GM19023 (cell line): ENCODE measurements at regions not wholly inside any gene's neighbourhood (a gene's known extent, or its start where the extent isn't known, plus 50 kb on each side); places are given as distances from the start of the nearest gene placed in this dataset.
"Not testable (repeated sequence)": the region's sequence is repeated elsewhere in the genome, so short reads cannot be mapped to it uniquely, and the experiment has no call there.

Source experiments
- ATAC-seq: cut with Tn5 transposase; IDR thresholded peaks from one replicate; pipeline ENCODE4 v1.9.1; 2021; ENCODE audit warnings: mild to moderate bottlenecking, moderate library complexity; ENCODE audit not compliant: unreplicated experiment

DNA sequence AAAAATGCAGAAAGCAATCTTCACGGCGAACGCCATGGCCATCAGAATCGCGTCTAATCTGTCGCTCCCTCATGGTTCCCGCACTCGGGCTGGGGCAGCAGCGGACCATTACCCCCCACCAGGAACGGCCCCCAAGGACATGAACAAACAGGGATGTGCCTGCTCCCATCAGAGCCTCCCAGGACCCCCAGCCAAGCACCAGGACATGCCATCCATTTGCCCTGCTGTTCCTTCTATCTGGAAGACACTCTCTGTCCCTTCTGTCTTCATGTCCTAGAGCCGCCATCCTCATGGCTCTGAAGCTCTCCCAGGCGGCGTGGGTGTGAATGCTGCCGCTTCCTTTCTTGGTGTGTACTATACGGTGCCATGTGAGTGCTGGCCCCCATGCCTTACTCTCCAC is 371.8 kb downstream of the BCL11B start:
- no peak for ATAC-seq

GRCh38 chr14:98900798-98901197 is 371.2 kb downstream of the BCL11B start:
- no peak for ATAC-seq

DNA sequence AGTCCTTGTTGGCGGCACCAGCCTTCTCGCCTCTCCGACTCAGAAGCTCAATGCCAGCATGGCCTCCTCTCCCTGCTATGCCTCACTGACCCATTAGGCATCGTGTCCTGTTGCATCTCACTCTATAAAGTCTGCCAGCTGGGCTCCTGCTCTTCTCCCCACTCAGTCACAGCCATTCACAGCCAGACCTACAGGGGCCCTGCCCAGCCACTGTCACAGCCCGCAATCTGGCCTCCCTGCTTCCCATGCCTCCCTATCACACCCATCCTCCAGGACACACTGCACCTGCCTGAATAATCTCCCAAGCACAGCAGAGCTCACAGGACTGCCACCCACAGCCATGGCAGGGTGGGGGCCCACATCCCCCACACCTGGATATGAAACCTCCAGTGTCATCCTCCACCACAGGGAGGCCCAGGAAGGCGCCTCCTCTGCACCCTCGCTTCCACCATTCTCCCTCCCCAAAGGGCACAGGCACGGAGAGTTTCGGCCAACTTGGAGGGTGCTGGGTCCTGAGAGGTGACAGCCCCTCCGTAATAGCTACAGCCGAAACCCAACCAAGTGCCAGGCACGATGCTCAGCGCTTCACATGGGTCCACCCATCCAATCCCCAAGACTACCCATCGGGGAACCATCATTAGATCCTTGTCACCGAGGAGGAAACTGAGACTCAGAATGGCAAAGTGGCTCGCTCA is 370.3 kb downstream of the BCL11B start:
- no peak for ATAC-seq

DNA sequence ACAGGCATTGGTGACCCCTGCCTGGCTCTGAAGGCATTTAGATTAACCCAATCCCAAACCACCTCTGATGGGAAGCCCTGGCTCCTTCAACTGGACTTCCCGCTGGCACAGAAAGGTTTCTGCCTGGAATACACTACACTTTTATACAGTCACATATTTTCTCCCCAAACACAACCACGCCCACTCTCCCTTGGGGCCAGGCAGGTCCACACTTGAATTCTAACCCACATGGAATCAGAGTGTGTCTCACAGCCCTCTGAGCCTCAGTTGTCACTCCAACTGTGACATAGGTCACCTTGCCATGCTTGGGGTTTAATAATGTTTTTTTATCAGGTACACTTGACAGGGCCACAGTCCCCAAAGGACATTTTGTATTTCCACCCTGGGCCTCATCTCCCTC is 368.6 kb downstream of the BCL11B start:
- no peak for ATAC-seq

- ATAC-seq: no peak
These were observed 367.3 kb downstream of the BCL11B start for GRCh38 chr14:98904677-98905076.

- no peak for ATAC-seq
These were observed 365.6 kb downstream of the BCL11B start for GRCh38 chr14:98906123-98906995.

- ATAC-seq: no peak
These were observed 364.7 kb downstream of the BCL11B start for GRCh38 chr14:98907271-98907670.

DNA sequence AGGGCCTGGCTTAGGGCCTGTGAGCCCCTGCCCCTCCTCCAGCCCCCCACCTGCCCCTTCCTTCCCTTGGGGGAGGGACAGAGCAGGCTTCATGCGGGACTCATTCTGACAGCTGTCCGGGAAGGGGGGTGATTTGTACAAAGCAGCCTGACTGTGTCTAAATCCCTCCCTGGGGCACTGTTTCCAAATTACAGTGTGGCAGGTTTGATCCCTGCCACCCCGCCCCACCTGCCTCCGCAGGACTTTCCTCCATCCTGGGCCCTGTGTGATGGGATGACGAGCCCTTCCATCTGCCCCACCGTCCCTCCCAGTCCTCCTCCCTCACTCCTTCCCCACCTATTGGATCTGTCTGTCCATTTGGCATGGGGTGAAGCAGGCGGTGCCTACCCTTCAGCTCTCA is 363.9 kb downstream of the BCL11B start:
- ATAC-seq: no peak

- ATAC-seq: no peak
These were observed 362.6 kb downstream of the BCL11B start for GRCh38 chr14:98909251-98909944.

- ATAC-seq: no peak
These were observed 361.9 kb downstream of the BCL11B start for GRCh38 chr14:98910061-98910460.

DNA sequence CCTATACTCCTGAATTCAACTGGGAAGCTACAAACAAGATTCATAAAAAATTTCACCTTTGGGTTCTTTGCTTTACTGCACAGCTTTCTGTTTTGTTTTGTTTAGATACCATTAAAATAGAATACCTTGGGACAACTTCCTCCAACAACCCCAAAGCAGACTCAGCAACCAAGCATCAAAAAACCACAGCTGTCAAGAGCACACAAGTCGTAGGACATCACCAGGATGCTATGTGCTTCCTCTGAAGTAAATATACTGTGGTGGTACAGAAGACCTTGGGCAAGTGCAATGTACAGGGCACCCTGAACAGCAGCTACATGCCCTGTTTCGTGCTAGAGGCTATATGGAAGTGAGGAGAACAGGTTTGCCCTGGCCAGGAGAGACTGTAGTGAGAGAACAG is 359.3 kb downstream of the BCL11B start:
- ATAC-seq: no peak

DNA sequence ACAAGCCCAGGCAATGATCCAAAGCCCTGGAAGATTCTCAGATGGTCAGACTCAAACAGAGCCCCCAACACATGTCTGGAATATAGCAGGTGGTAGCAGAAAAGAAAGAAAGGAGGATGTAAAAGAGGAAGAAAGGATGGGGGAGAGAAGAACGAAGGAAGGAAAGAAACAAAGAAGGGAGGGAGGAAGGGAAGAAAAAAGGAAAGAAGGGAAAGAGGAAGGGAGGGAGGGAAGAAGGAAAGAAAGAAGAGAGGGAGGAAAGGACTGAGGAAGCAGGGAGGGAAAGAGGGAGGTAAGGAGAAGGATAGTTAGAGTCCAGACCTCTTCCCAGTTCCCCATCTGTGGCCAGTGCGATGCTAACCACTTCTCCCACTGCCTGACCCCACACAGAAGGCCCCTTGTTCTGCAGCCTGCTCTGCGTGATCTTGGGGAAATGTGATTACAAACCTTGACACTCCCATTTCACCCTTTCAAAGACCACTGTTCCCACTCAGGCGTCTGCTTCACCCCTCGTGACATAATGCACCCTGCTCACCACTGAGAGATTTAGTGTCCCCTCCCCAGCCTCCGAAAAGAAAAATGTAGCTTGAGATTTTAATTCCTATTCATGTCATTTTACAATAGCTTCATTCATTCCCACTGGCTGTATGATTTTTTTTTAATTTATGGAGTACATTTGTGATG is 357.9 kb downstream of the BCL11B start:
- no peak for ATAC-seq

DNA sequence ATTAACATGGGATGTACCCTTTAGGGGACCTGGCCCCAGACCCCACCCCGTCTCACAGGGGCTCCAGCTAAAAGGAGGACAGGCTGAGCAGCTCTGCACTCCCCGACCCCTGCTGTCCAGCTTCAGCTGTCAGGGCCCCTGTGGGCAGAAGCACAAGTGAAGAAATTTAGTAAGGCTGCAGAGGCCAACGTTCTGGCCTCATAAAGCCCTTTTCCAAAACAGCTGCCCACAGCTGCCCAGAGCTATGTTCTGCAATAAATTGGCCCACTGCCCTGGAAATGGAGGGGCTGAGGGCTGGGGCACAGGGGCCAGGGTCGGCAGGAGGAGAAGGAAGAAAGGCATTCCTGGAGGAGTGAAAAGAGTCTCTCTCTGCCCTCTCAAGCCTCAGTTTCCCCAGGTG is 357.1 kb downstream of the BCL11B start:
- no peak for ATAC-seq

DNA sequence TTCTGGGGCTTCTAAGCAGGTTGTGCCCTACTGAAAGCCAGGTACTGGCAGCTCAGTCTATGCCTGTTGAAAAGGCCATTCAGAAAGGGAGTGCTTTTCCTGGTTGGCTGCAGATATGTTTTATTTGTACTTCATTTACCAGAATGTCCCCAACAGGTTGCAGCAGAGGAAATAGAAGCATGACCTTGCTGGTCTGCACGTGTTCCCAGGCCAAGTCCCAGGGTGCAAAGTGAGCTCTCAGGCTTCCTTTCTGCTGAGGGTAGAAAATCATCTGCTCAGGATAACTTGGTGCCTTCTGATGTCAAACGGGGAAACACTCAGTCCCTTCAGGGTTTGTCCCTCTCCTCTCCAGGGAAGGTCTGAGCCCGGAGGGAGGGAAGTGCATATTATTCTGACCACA is 356.4 kb downstream of the BCL11B start:
- ATAC-seq: no peak

GRCh38 chr14:98916036-98916435 is 356.0 kb downstream of the BCL11B start:
- no peak for ATAC-seq

DNA sequence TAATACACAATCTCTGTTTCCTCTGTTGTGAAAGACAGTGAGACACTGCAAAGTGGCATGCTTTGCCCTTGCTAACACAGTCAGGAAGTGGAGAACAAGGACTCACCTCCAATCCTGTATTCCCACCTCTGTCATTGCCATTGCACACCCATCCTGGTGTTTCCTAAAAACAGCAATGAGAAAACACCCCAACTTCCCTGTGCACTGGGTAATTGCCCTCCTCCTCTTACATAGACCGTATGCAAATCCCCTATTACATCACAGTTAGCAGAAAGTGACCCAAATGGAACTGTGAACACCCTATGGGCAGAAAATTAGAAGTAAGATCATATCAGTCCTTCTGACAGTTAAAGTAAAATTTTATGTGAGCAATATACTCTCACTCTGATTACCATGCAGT is 355.5 kb downstream of the BCL11B start:
- ATAC-seq: no peak

- ATAC-seq: no peak
These were observed 352.6 kb downstream of the BCL11B start for GRCh38 chr14:98919434-98919833.

GRCh38 chr14:98921306-98921705 is 350.7 kb downstream of the BCL11B start:
- not testable (repeated sequence) for ATAC-seq

DNA sequence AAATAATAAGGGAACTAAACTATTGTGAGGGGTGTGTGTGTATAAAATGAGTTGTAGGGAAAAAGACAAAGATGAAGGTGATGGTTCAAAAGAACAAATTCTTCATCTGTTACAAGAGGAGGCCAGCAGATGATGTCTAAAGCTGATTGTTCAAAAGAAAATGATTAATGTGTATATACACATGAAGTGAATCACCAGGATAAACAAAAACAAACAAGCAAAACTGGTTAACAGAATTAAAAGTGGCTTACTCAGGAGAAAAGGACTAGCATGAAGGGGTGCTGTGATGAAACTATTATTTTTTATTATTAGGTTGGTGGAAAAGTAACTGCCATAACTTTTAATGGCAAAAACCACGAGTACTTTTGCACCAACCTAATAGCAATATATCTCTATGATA is 348.4 kb downstream of the BCL11B start:
- ATAC-seq: no peak

DNA sequence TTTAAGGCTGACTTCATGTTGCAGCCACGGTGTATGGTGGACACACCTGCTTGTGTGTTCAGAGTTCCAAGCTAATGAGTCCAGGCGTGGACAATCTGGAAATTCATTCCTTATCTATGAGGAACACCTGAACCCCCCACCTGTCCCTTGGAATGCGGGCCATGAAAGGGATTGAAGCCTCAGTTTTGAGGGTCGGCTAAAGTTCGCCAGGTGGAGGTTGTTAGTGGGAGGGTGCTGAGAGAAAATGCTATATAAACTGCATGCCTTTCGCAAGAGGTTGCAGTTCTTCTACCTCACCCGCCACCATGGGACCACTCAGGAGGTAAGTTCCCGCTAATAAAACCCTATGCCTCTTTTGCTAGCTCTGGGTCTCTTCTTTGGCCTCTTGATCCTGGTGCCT is 348.0 kb downstream of the BCL11B start:
- no peak for ATAC-seq

DNA sequence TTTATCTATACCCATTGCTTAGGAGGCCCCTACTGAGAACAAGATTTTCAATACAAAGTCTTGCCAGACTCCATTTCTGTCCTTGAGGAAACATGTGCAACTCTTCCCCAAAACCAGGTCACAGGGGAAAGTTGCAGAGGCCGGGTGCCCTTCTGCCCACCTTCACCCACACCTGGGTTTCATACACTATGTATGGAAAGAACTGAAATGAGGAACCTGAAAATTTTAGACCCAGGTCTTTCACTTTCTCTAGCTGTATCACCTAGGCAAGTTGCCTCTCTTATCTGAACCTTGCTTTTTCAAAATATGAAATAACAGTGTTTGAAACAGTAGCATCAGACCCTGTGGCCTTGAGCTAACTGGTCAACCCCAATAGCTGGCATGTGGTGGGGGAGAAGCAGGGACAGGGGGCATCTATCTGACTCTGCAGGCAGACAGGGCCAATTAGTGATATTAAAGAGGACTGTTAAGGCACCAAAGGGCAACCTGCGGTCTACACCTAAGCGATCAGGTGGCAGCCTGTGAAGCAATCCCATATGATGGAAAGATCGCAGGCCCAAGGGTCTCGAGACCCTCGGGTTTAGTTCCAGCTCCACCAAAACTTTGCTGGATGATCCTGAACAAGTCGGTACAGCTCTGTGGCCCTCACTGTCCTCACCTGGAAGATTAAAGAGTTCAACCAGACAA is 346.5 kb downstream of the BCL11B start:
- no peak for ATAC-seq
